HEK293 (cell line): ENCODE measurements at regions not wholly inside any gene's neighbourhood (a gene's known extent, or its start where the extent isn't known, plus 50 kb on each side); places are given as distances from the start of the nearest gene placed in this dataset.

Experiments
- CTCF ChIA-PET: fragments of 350-600 bp; formaldehyde crosslinking; extraction: SDS; loops from one replicate; lab custom pipeline; 2021; ENCODE audit warnings: antibody characterized with exemption; lab: Yijun Ruan, JAX
- POLR2A ChIA-PET: fragments of 300-600 bp; formaldehyde crosslinking; extraction: SDS; loops from one replicate; lab custom pipeline; 2020; ENCODE audit warnings: antibody characterized with exemption, inconsistent platforms; lab: Yijun Ruan, JAX
- H3K27ac ChIP-seq: fragments of 200-500 bp; sonication (Bioruptor generic); 2 replicates; pipeline ENCODE4 v1.5.1; 2014; ENCODE audit warnings: low read depth, low read length, control low read depth, inconsistent platforms; ENCODE audit errors: extremely low read depth
- H3K36me3 ChIP-seq, 2 experiments: fragments of 200-500 bp in 1 of 2; sonication (Bioruptor generic) in 1 of 2; 1 replicate in 1 of 2; 2 replicates in 1 of 2; pipeline ENCODE4 v1.5.1; 2014 to 2017; ENCODE audit warnings: inconsistent platforms in 2 of 2, low read length in 2 of 2; ENCODE audit not compliant: control insufficient read depth in 2 of 2, insufficient read depth in 1 of 2
- H3K4me1 ChIP-seq: fragments of 200-500 bp; sonication (Bioruptor generic); 2 replicates; pipeline ENCODE4 v1.5.1; 2014; ENCODE audit warnings: mild to moderate bottlenecking, low read length, inconsistent platforms; ENCODE audit not compliant: control insufficient read depth, insufficient read depth
- H3K4me3 ChIP-seq: 2 replicates; pipeline ENCODE4 v1.5.1; 2011; ENCODE audit warnings: low read depth, mild to moderate bottlenecking, control low read depth, low read length, moderate library complexity
- H3K9me3 ChIP-seq: fragments of 200-500 bp; sonication (Bioruptor generic); 2 replicates; pipeline ENCODE4 v1.5.1; 2014; ENCODE audit warnings: low read depth, low read length, inconsistent platforms; ENCODE audit not compliant: control insufficient read depth, insufficient read depth
- MZF1 ChIP-seq: fragments of 450-650 bp; formaldehyde crosslinking; IDR thresholded peaks from 2 replicates; pipeline ENCODE4 v1.5.1; 2017; ENCODE audit warnings: missing biosample characterization, missing genetic modification characterization, borderline replicate concordance
- PATZ1 ChIP-seq: fragments of 450-650 bp; formaldehyde crosslinking; IDR thresholded peaks from 2 replicates; pipeline ENCODE4 v1.5.1; 2016; ENCODE audit warnings: missing biosample characterization, missing genetic modification characterization
- PRDM2 ChIP-seq: fragments of 450-650 bp; formaldehyde crosslinking; IDR thresholded peaks from 2 replicates; pipeline ENCODE4 v1.5.1; 2016; ENCODE audit warnings: missing biosample characterization, missing genetic modification characterization, borderline replicate concordance
- SALL2 ChIP-seq: fragments of 450-650 bp; formaldehyde crosslinking; IDR thresholded peaks from 2 replicates; pipeline ENCODE4 v1.5.0; 2017; ENCODE audit warnings: missing biosample characterization, mild to moderate bottlenecking, missing genetic modification characterization, borderline replicate concordance
- ZBTB21 ChIP-seq: fragments of 450-650 bp; formaldehyde crosslinking; IDR thresholded peaks from 2 replicates; pipeline ENCODE4 v1.5.1; 2017; ENCODE audit warnings: missing biosample characterization, missing genetic modification characterization
- ZBTB48 ChIP-seq: fragments of 450-650 bp; formaldehyde crosslinking; IDR thresholded peaks from 2 replicates; pipeline ENCODE4 v1.5.1; 2016; ENCODE audit warnings: missing biosample characterization, missing genetic modification characterization
- ZNF140 ChIP-seq: fragments of 450-650 bp; formaldehyde crosslinking; IDR thresholded peaks from 2 replicates; pipeline ENCODE4 v1.5.1; 2016; ENCODE audit warnings: missing biosample characterization, missing genetic modification characterization
- ZNF146 ChIP-seq: fragments of 450-650 bp; formaldehyde crosslinking; IDR thresholded peaks from 2 replicates; pipeline ENCODE4 v1.5.1; 2016; ENCODE audit warnings: missing biosample characterization, missing genetic modification characterization
- ZNF223 ChIP-seq: fragments of 450-650 bp; formaldehyde crosslinking; IDR thresholded peaks from 2 replicates; pipeline ENCODE4 v1.5.1; 2016; ENCODE audit warnings: missing biosample characterization, missing genetic modification characterization
- ZNF416 ChIP-seq: fragments of 450-650 bp; formaldehyde crosslinking; IDR thresholded peaks from 2 replicates; pipeline ENCODE4 v1.5.1; 2016; ENCODE audit warnings: missing biosample characterization, missing genetic modification characterization
- ZNF423 ChIP-seq: fragments of 450-650 bp; formaldehyde crosslinking; IDR thresholded peaks from 2 replicates; pipeline ENCODE4 v1.5.1; 2016; ENCODE audit warnings: missing biosample characterization, missing genetic modification characterization
- ZNF48 ChIP-seq: fragments of 450-650 bp; formaldehyde crosslinking; IDR thresholded peaks from 2 replicates; pipeline ENCODE4 v1.5.1; 2016; ENCODE audit warnings: missing biosample characterization, missing genetic modification characterization
- ZNF571 ChIP-seq: fragments of 450-650 bp; formaldehyde crosslinking; IDR thresholded peaks from 2 replicates; pipeline ENCODE4 v1.5.0; 2017; ENCODE audit warnings: missing biosample characterization, missing genetic modification characterization
- ZSCAN4 ChIP-seq: fragments of 450-650 bp; formaldehyde crosslinking; IDR thresholded peaks from 2 replicates; pipeline ENCODE4 v1.5.1; 2017; ENCODE audit warnings: missing biosample characterization, missing genetic modification characterization
- ZXDB ChIP-seq: fragments of 450-650 bp; formaldehyde crosslinking; IDR thresholded peaks from 2 replicates; pipeline ENCODE4 v1.5.1; 2016; ENCODE audit warnings: missing biosample characterization, missing genetic modification characterization
- TF ChIP-seq, protein P1 (sequence below): fragments of 450-650 bp; formaldehyde crosslinking; IDR thresholded peaks from 2 replicates; pipeline ENCODE4 v1.5.1; 2016; ENCODE audit warnings: missing biosample characterization, missing genetic modification characterization
- TF ChIP-seq, protein P2 (sequence below): fragments of 450-650 bp; formaldehyde crosslinking; IDR thresholded peaks from 2 replicates; pipeline ENCODE4 v1.5.1; 2016; ENCODE audit warnings: missing biosample characterization, missing genetic modification characterization
- TF ChIP-seq, protein P3 (sequence below): fragments of 450-650 bp; formaldehyde crosslinking; conservative IDR thresholded peaks from 2 replicates; pipeline ENCODE4 v1.5.1; 2016; ENCODE audit warnings: low read depth, missing biosample characterization, missing genetic modification characterization

DNA sequence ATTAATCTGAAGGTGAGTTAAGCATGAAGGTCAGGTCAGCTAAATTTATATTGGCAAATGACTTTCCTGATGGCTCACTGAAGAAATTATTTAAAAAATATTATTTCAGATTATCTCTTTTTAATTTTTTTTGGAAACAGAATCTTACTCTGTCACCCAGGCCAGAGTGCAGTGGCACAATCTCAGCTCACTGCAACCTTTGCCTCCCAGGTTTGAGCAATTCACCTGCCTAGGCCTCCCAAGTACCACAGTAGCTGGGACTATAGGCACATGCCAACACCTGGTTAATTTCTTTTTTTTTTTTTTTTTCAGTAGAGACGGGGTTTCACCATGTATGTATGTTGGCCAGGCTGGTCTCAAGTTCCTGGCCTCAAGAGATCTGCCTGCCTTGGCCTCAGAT is 976.7 kb downstream of the TTLL7 start (continued):
- no peak for TF ChIP-seq MZF1 (tag by site-specific recombination)
- no peak for TF ChIP-seq ZBTB21 (tag by site-specific recombination)
- TF ChIP-seq, protein P1, sequence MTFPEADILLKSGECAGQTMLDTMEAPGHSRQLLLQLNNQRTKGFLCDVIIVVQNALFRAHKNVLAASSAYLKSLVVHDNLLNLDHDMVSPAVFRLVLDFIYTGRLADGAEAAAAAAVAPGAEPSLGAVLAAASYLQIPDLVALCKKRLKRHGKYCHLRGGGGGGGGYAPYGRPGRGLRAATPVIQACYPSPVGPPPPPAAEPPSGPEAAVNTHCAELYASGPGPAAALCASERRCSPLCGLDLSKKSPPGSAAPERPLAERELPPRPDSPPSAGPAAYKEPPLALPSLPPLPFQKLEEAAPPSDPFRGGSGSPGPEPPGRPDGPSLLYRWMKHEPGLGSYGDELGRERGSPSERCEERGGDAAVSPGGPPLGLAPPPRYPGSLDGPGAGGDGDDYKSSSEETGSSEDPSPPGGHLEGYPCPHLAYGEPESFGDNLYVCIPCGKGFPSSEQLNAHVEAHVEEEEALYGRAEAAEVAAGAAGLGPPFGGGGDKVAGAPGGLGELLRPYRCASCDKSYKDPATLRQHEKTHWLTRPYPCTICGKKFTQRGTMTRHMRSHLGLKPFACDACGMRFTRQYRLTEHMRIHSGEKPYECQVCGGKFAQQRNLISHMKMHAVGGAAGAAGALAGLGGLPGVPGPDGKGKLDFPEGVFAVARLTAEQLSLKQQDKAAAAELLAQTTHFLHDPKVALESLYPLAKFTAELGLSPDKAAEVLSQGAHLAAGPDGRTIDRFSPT (tag by site-specific recombination), result no peak
- TF ChIP-seq, protein P2, sequence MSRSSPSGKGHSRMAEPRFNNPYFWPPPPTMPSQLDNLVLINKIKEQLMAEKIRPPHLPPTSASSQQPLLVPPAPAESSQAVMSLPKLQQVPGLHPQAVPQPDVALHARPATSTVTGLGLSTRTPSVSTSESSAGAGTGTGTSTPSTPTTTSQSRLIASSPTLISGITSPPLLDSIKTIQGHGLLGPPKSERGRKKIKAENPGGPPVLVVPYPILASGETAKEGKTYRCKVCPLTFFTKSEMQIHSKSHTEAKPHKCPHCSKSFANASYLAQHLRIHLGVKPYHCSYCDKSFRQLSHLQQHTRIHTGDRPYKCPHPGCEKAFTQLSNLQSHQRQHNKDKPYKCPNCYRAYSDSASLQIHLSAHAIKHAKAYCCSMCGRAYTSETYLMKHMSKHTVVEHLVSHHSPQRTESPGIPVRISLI (tag by site-specific recombination), result no peak
- TF ChIP-seq, all 188 proteins: peak for 0

GRCh38 chr1:83017701-83018100 is 981.2 kb downstream of the TTLL7 start:
- ChIA-PET POLR2A (no interaction called here), CTCF (no interaction called here)
- H3K36me3 ChIP-seq, result no peaks in the 10 kb centered on the region
- no peaks in the 10 kb centered on the region for H3K9me3 ChIP-seq
- H3K4me3 ChIP-seq, result no peak overlapping the region
- no peak overlapping the region for H3K27ac ChIP-seq
- TF ChIP-seq PRDM2 (tag by site-specific recombination), result no peak
- no peak for TF ChIP-seq ZNF571 (tag by site-specific recombination)
- TF ChIP-seq ZNF146 (tag by site-specific recombination), result no peak
- no peak for TF ChIP-seq SALL2 (tag by site-specific recombination)
- TF ChIP-seq ZNF423 (tag by site-specific recombination), result no peak
- TF ChIP-seq ZXDB (tag by site-specific recombination), result no peak
- no peak for TF ChIP-seq ZNF140
- H3K4me1 ChIP-seq, result no peaks in the 10 kb centered on the region

DNA sequence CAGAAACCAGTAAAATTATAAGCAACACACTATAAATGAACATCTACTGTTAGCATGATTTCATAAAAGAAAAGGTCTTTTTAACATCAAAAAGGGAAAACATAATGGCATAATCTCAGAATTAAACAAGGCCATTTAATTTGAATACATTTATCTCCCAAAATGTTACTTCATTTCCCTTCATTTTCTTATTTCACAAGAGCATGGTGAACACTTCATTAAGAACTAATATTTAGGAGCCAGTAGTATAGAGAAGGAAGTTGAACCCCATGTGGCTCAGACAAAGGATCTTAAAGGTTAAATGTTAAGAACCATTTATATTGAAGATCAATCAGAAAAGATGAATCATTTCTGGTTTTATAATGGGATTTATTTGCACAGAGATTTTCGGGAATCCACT is 981.7 kb downstream of the TTLL7 start:
- H3K4me3 ChIP-seq, result no peak overlapping the region
- no peak overlapping the region for H3K27ac ChIP-seq
- no peaks in the 10 kb centered on the region for H3K9me3 ChIP-seq
- H3K36me3 ChIP-seq, result no peaks in the 10 kb centered on the region
- ChIA-PET POLR2A (no interaction called here), CTCF (no interaction called here)
- H3K4me1 ChIP-seq, result no peaks in the 10 kb centered on the region
- TF ChIP-seq PATZ1 (tag by site-specific recombination) (no peak), ZNF48 (tag by site-specific recombination) (no peak), ZNF223 (tag by site-specific recombination) (no peak), ZNF416 (tag by site-specific recombination) (no peak), ZBTB48 (no peak), ZSCAN4 (tag by site-specific recombination) (no peak)
- TF ChIP-seq, protein P3, sequence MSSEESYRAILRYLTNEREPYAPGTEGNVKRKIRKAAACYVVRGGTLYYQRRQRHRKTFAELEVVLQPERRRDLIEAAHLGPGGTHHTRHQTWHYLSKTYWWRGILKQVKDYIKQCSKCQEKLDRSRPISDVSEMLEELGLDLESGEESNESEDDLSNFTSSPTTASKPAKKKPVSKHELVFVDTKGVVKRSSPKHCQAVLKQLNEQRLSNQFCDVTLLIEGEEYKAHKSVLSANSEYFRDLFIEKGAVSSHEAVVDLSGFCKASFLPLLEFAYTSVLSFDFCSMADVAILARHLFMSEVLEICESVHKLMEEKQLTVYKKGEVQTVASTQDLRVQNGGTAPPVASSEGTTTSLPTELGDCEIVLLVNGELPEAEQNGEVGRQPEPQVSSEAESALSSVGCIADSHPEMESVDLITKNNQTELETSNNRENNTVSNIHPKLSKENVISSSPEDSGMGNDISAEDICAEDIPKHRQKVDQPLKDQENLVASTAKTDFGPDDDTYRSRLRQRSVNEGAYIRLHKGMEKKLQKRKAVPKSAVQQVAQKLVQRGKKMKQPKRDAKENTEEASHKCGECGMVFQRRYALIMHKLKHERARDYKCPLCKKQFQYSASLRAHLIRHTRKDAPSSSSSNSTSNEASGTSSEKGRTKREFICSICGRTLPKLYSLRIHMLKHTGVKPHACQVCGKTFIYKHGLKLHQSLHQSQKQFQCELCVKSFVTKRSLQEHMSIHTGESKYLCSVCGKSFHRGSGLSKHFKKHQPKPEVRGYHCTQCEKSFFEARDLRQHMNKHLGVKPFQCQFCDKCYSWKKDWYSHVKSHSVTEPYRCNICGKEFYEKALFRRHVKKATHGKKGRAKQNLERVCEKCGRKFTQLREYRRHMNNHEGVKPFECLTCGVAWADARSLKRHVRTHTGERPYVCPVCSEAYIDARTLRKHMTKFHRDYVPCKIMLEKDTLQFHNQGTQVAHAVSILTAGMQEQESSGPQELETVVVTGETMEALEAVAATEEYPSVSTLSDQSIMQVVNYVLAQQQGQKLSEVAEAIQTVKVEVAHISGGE, result no peak
